ENCODE measurements at regions not wholly inside any gene's neighbourhood (a gene's known extent, or its start where the extent isn't known, plus 50 kb on each side); places are given as distances from the start of the nearest gene placed in this dataset.
"Not testable (repeated sequence)": the region's sequence is repeated elsewhere in the genome, so short reads cannot be mapped to it uniquely, and the experiment has no call there.

- Histone ChIP-seq H3K9me3 (peaks cover 0 to 35% (median 27%) of the 10 kb centered on the region in 8 donors), H3K27me3 (replicated peaks in 1 of 7) (no peaks in the 10 kb centered on the region), H3K4me1 (no peaks in the 10 kb centered on the region), H3K27ac (no peak overlapping the region), H3K4me3 (no peak overlapping the region), H3K36me3 (peaks cover 0 to 13% (median 0%) of the 10 kb centered on the region in 6 donors)
- WGBS, 5 donors: 86 to 96% (median 92%) methylated on average over 13 of the region's 13 CpGs
- DNase-seq: no peak
- TF ChIP-seq POLR2AphosphoS5 (IDR thresholded peaks at IDR 0.05): no peak
- no peak for TF ChIP-seq CTCF (IDR thresholded peaks at IDR 0.05 in 8 of 11, conservative IDR thresholded peaks at IDR 0.05 in 3 of 11)
- no peak for TF ChIP-seq POLR2A (IDR thresholded peaks at IDR 0.05)
- intact Hi-C loops (cut with DNase I; ENCODE audit: low total_unique reads): no loop called here
Measured at GRCh38 chr2:186381573-186381972, 104.5 kb upstream of the ZC3H15 start.

GRCh38 chr2:186382932-186383331, 103.1 kb upstream of the ZC3H15 start:
- no peaks in the 10 kb centered on the region for H3K4me1 ChIP-seq
- H3K27me3 ChIP-seq (replicated peaks in 1 of 7): no peaks in the 10 kb centered on the region
- H3K9me3 ChIP-seq: peaks cover 0 to 38% (median 34%) of the 10 kb centered on the region in 8 donors
- peaks cover 0 to 12% (median 0%) of the 10 kb centered on the region in 6 donors for H3K36me3 ChIP-seq
- 67 to 82% (median 71%) methylated on average over 1 of the region's 1 CpG for WGBS, 5 donors
- no peak overlapping the region for H3K4me3 ChIP-seq
- intact Hi-C loops (cut with DNase I; ENCODE audit: low total_unique reads): no loop called here
- no peak overlapping the region for H3K27ac ChIP-seq
- TF ChIP-seq CTCF (IDR thresholded peaks at IDR 0.05 in 8 of 11, conservative IDR thresholded peaks at IDR 0.05 in 3 of 11) (no peak), POLR2A (IDR thresholded peaks at IDR 0.05) (no peak), POLR2AphosphoS5 (IDR thresholded peaks at IDR 0.05) (no peak)
- no peak for DNase-seq

- Histone ChIP-seq H3K27ac (no peak overlapping the region), H3K4me3 (no peak overlapping the region), H3K4me1 (no peaks in the 10 kb centered on the region), H3K27me3 (replicated peaks in 1 of 7) (no peaks in the 10 kb centered on the region), H3K9me3 (peaks cover 0 to 50% (median 43%) of the 10 kb centered on the region in 8 donors), H3K36me3 (peaks cover 0 to 9% (median 0%) of the 10 kb centered on the region in 6 donors)
- no peak for DNase-seq
- intact Hi-C loops (cut with DNase I; ENCODE audit: low total_unique reads): no loop called here
- no peak for TF ChIP-seq CTCF (IDR thresholded peaks at IDR 0.05 in 8 of 11, conservative IDR thresholded peaks at IDR 0.05 in 3 of 11)
- TF ChIP-seq POLR2AphosphoS5 (IDR thresholded peaks at IDR 0.05): no peak
- TF ChIP-seq POLR2A (IDR thresholded peaks at IDR 0.05): no peak
Measured at GRCh38 chr2:186384226-186384625, 101.8 kb upstream of the ZC3H15 start.

DNA sequence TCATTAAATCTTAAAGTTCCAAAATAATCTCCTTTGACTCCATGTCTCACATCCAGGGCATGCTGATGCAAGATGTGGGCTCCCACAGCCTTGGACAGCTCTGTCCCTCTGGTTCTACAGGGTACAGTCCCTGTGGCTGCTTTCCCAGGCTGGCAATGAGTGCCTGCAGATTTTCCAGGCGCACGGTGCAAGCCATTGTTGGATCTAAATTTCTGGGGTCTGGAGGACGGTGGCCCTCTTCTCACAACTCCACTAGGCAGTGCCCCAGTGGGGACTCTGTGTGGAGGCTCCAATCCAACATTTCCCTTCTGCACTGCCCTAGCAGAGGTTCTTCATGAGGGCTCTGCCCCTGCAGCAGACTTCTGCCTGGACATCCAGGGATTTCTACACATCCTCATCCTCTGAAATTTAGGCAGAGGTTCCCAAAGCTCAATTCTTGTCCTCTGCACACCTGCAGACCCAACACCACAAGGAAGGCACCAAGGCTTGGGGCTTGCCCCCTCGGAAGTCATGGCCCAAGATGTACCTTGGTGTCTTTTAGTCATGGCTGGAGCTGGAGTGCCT, 100.3 kb upstream of the ZC3H15 start:
- H3K4me3 ChIP-seq; DNase-seq; H3K27me3 ChIP-seq (replicated peaks in 1 of 7); H3K4me1 ChIP-seq; intact Hi-C loops (cut with DNase I; ENCODE audit: low total_unique reads); H3K36me3 ChIP-seq; H3K27ac ChIP-seq: not testable (repeated sequence)
- WGBS, 5 donors: 82 to 100% (median 94%) methylated on average over 2 to 4 of the region's 4 CpGs
- H3K9me3 ChIP-seq: peaks cover 0 to 65% (median 57%) of the 10 kb centered on the region in 8 donors

Data from spleen (tissue), 11 donors.